GM18868 (cell line): ENCODE measurements at regions not wholly inside any gene's neighbourhood (a gene's known extent, or its start where the extent isn't known, plus 50 kb on each side); places are given as distances from the start of the nearest gene placed in this dataset.

Experiments
- ATAC-seq: cut with Tn5 transposase; IDR thresholded peaks from one replicate; pipeline ENCODE4 v1.9.1; 2021; ENCODE audit warnings: mild to moderate bottlenecking, moderate library complexity; ENCODE audit not compliant: unreplicated experiment

GRCh38 chr11:16441461-16441860 is 85.1 kb upstream of the SOX6 start:
- ATAC-seq: no peak

- ATAC-seq: no peak
Observed at GRCh38 chr11:16440136-16440535, 83.8 kb upstream of the SOX6 start.

GRCh38 chr11:16434036-16434435 is 77.7 kb upstream of the SOX6 start:
- no peak for ATAC-seq

GRCh38 chr11:16430674-16431073 is 74.3 kb upstream of the SOX6 start:
- ATAC-seq: no peak

- no peak for ATAC-seq
Observed at GRCh38 chr11:16421826-16422225, 65.5 kb upstream of the SOX6 start.

- peak; percentile 73 for ATAC-seq
Observed at GRCh38 chr11:16418428-16419097, 62.2 kb upstream of the SOX6 start.

- ATAC-seq: peak; percentile 90
Observed at GRCh38 chr11:16412525-16413172, 56.3 kb upstream of the SOX6 start.

- no peak for ATAC-seq
Observed at GRCh38 chr11:16410479-16410878, 54.1 kb upstream of the SOX6 start.

- no peak for ATAC-seq
Observed at GRCh38 chr11:16408619-16409018, 52.3 kb upstream of the SOX6 start.

GRCh38 chr11:16406226-16406625 is 49.9 kb upstream of the SOX6 start:
- no peak for ATAC-seq
